ENCODE measurements at regions not wholly inside any gene's neighbourhood (a gene's known extent, or its start where the extent isn't known, plus 50 kb on each side); places are given as distances from the start of the nearest gene placed in this dataset.
"Not testable (repeated sequence)": the region's sequence is repeated elsewhere in the genome, so short reads cannot be mapped to it uniquely, and the experiment has no call there.

DNA sequence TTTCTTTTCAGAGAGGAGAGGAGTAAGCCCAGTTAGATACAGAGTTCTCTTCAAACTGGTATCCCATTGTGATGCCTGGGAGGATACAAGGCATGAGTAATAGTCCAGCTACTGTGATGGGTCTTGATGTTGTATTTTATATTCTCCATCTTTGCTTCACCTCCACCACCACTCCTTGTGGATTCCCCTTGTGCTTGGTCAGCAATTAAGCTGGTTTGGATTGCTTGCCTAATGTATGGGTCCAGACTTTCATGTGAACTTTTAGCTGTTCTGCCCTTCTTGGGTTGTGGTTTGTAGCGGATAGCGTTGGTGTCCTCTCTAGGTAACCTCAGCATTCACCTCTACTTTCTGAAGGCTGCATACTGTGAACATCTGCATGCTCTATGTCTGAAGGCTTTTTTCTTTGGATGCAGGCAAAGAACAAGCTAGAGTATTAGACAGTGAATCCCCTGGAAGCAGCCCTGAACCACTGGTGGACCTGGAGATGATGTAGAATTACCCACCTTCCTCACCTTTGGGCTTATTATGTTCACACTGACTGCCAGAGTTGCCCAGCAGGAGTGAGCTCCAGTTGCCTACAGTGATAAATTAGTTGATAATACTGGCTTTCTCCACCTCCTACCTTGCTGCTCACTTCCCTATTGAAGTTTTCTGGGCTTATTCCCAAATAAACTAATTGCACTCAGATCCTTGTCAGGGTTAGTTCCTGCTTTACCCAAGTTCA is 126.5 kb upstream of the MTPN start:
- no peak for DNase-seq

DNA sequence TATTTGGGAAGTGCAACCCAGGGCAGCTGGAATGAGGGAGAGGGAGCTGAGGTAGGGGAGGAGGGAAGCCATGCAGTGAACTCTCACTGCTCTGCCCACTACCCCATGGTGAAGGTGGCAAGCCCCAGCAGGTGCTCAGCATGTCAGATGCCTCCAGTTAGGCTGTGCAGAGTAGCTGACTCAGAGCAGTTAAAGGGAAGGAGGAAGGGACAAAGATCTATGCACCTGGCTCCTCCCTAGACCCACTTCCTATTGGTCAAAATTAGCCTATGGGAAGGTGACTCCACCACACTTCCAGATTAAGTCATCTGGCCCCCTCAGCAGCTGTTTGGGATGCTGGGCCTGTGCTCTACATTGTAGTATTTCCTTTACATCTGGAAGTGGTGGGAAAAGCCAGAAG is 125.7 kb upstream of the MTPN start:
- DNase-seq, result no peak

DNA sequence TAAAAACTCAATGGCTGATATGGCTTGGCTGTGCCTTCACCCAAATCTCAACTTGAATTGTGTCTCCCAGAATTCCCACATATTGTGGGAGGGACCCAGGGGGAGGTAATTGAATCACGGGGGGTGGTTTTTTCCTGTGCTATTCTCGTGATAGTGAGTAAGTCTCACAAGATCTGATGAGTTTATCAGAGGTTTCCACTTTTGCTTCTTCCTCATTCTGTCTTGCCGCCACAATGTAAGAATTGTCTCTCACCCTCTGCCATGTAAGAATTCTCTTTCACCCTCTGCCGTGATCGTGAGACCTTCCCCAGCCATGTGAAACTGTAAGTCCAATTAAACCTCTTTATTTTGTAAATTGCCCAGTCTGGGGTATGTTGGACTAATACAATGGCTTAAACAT is 115.6 kb upstream of the MTPN start:
- DNase-seq, result not testable (repeated sequence)

DNA sequence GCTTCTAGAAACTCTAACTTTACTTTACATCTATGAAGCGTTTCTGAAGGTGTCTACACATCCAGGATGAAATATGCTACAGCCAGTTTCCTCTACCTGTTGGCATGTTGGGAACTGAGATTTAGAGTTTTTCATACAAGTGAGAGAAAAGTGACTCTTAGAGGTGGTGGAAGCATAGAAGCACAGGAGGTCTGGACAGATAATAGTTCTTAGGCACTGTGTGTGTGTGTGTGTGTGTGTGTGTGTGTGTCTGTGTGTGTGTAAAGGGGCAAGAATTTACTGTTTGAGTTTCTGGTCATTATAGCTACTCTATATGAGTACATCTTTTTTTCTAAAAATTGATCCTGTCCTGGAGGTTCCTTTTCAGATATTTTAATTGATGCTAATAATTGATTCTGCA is 110.7 kb upstream of the MTPN start:
- no peak for DNase-seq

DNA sequence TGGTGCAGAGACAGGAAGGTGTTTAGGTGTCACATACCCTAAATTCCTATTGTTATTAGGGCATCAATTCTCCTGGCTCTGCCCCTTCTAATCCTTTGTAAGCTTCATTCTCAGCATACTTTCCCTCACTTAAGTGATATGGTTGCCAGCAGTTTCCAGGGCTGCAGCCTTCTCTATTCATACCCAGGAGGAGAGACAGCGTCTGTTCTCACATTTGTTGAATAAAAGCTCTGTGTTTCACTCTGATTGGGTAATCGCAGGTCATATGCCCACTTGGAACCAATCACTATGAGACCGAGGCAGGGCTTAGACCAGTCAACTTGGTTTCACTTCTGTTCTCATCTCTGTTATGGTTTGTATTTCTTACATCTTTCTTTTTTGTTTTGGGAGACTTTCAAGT is 109.6 kb upstream of the MTPN start:
- DNase-seq, result no peak

DNA sequence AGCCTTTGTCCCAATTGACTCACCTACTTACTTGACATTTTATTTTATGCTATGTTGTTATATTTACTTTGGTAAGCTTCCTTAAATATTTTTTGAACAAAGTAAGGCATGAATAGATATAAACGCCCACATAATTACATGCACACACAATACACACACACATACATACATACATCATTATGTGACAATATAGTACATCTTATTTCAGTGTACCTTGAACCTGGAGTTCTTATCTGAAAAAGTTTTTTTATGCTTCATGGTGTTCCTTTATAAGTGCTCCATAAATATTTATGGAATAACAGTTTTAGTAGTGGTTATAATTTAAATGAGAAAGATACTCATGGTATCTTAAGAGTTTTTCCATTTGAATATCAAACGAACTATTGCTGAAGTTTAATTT is 102.8 kb upstream of the MTPN start:
- DNase-seq, result no peak

DNA sequence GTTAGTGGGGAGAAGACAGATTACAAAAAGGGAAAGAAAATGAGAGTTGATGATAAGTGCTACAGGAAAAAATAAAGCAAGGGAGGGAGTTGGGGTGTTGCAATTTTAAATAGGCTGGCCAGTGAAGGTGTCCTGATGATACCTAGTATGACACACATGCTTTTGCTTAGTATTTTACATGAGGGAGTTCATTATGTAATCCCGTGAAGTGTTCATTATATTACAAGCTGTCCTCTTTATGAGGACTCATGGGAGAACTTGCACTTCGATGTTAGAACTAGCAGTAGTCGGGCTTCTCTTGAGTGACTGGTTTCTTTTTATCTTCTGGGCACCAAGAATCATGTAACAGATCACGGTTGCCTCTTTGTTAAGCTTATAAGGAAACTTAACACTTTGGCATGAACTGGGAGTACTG is 102.3 kb upstream of the MTPN start:
- no peak for DNase-seq

DNA sequence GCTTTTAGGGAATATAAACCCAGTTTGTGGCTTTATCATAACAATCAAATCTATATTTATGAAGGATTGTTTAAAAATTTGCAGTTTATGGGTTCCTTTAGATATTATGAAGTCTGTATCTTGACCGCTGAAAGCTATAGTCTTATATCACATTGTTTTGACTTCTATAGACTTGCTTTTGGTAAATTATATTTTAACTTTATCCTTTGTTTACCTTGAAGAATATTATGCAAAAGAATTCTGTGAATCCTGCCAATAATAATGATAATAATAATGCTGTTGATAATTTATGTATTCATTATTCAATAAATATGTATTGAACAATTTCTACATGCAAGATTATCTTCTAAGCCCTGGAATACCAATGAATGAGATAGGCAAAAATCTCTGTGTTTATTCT is 101.9 kb upstream of the MTPN start:
- no peak for DNase-seq

DNA sequence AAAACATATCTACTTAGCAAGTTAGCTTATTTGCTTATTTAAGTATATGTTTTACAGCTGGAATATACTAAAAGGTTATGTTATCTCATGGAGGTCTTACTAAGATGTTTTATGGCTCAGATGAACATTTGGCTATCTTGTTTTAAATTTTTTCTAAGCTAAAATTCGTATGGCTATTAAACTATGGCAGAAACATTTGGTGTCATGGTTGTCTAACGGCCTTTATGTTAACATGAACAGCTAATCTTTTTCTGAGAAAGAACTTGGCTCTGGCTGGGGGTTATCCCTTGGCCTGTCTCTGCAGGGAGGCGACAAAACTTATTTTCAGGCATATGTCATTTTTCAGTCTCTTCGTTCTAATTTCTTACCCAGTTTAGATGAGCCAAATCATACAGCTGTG is 101.5 kb upstream of the MTPN start:
- no peak for DNase-seq

DNA sequence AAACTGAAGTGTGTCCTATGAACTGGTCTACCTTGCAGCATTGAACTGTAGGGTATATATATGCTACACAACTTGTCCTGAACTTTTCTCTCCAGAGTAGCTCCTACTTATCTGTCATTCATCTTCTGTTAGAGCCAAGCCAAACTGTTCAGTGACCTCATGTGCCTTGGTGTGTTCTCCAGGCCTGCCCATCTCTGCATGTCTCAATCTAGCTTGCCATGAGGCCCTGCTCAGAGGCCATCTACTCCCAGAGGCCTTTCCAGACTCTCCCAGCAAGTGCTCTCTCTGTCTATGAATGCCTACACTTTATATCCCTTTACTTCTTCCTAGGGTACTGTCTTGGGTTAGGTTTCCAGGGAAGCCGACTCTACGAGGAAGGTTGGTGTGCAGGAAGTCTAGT is 99.8 kb upstream of the MTPN start:
- DNase-seq, result no peak

DNA sequence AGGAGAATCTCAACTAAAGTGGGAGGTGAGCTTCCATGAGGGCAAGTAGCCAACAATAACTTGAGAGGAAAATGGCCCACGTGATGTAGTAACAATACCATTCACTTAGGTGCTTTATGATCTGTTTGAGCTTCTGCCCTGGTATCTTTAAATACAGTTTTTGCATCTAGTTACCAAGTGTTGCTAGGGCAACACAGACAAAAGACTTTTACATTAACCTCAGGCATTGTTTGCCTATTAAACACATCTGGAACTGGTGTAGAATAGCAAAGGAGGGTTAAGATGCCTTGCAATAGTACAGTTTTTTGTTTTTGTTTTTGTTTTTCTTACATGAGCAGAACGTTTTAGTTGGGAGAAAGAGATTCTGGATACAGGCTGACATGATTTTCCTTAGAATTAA is 97.7 kb upstream of the MTPN start:
- DNase-seq, result no peak

DNA sequence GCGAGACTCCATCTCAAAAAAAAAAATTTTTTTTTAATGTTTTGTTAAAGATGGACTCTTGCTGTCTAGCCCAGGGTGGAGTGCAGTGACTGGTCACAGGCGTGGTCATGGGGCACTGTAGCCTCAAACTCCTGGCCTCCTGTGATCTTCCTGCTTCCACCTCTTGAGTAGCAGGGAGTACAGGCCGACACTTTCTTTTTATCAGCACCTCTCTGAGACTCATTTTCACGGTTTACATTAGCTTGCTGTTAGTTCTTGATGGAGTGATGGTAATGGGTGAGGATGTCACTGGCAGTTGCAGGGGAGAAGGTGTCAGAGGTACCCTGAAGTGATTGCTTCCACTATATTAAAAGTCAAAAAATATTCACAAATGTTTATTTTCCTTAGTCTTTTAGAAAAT is 95.3 kb upstream of the MTPN start:
- DNase-seq, result no peak

DNA sequence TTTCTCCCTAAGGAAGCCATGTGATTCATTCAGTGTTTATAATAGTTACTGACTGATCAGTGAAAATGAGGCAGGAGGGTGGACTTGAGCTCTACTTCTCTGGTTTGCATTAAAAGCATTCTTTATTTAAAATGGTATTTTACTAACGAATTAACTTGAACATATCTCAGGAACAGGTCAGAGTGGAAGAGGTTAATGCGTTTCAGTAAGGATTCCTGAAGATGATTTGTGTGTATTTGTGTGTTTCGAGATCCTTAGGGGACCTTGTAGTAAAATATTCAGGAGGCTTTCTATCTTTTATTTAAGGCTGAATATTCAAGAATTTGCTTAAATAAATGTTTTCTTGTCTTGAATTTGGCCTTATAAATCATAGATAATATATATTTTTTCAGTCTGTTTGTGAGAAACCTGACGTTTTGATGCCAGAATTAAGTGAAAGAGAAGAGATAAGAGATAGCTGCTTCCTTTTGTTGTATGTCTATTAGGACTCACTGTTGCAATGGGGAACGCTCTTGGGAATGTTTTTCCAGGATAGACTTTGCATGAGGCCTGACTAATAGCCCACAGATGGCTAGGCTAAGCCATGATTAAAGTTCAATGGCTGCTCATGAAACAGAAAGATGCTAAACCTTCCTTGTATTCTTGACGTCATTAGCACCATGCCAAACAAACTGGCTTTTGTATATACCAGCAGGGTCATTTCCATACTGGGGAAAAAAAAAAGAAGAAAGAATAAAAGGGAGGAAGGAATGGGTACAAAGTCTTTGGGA is 93.8 kb upstream of the MTPN start:
- DNase-seq, result no peak

DNA sequence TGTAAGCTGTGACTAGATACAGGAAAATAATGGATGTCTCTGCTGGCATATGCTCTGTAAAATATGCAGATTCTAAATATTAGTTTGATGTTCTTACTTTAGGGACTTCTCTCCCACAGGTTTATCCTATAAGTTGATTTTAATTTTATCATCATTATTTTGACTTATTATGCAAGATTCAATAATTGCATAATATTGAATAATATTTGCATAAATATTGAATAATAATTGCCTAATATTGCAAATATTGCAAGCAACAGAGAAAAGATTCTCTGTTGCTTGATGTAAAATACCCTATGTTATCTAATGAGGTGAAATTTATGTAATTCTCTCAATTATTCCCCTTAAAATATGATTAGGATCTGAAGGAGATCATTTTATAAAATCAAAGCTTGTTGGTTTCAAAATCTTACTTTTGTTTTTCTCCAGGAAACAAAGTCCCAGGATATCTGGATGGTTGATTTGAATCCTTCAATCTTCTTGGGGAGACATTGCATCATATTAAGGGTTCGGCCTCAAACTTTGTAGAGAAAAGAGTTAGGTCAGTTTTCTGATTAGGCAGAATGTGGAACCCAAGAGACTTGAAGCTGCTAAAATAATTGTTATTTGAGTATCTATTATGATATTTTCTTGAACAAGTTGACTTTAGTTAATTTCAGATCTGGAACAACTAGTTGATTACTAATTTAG is 92.8 kb upstream of the MTPN start:
- no peak for DNase-seq

DNA sequence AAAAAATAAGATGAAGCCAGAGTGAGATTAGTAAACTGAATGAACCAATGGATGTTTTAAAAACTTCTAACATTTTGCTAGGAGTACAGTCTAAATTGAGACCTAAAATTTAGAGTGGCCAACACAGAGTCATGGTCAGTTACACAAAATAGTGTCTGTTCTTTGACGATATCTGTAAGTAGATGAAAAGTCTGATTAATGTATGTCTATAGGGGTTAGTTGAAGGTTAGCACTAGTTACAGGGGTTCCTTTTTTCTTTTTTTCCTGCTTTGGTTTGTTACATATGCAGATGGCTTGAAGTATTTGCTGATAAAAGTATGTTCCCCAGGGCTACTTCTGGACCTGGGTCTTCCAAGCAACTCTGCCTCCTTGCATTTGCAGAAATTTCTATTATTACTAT is 90.1 kb upstream of the MTPN start:
- no peak for DNase-seq

DNA sequence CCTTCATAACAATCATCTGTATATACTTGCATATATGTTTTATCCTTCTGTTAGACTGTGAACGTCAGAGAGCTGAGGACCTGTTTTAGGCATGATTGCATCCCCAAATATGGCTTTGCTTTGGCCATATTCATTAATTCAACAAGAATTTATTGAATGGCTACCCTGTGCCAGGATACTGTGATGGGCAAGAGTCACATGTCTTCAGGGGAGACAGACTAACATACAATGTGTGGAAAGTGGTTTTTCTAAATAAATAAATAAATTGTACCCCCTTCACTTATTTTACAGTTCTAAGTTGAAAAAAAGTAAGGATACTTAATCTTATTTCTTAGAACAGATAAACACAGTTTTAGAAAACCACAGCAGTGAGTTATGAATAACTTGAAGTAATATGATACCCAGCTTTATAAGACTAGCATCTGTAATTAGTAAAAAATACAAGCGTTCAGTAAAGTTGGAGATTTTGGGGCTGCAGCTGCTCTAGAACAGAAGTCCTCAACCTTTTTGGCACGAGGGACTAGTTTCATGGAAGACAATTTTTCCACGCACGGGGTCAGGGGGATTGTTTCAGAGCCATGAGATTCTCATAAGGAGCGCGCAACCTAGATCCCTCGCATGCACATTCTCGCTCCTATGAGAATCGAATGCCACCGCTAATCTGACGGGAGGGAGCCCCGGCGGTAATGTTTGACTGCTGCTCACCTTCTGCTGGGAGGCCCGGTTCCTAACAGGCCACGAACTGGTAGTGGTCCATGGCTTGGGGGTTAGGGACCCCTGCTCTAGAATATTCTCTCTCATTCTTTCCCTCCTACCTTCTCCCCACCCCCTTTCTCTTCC is 89.4 kb upstream of the MTPN start:
- no peak for DNase-seq

DNA sequence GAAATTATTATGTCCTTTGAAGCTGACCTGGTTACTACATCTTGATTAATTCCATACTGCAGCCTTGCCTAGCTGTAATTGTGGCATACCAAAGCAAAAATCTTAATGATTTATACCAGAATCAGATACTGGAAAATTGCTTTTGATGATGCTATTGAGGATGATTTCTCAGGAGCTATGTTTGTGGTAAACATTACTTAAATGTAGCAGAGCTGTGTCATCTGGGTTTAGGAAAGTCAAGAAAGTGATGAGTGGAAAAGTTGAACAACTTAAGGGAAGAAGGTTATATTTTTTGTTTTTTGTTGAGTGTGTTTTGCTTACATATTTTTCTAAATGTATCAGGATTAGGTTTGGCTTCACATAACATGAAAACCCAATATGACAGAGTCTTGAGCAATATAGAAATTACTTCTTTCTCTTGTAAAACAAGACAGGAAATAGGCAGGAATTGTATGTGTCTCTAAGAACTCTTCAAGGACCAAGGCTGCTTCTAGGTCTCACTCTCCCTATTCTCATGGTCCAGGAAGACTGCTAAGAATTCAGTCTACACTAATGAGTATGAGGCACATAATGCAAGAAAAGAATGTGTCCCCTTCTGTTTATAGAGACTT is 87.6 kb upstream of the MTPN start:
- DNase-seq, result no peak

DNA sequence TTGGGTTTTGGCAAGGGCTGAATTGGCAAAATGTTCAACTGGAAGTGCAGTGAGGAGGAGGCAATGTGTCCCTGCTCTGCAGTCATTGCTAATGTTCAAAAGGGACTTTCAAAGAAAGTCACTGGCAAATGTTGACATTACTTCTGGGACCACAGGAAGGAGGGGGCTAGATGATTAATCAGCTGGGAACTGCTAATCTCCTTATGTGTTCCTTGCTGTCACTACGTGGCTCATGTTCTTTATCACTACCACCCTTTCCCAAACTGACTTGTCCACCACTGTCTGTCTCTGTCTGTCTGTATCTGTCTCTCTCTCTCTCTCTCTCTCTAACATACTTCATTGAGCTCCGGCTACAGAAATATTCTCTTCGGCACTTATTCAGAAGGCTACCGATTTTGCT is 86.9 kb upstream of the MTPN start:
- no peak for DNase-seq

DNA sequence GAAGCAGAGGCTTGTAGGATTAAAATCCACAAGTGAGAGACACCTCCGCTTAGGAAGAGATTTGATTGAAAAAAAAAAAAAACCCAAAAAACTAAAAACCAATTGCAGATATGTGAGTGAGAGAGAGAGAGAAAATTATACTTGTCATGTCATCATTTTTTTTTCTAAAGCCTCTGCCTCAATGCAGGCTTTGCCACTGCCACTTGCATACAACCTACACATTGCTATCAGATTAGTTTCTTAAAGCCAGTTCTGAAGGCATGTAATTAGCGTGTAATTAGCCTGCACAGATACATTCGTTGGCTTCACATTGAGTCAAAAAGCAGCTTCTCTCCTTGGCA is 86.1 kb upstream of the MTPN start:
- no peak for DNase-seq

DNA sequence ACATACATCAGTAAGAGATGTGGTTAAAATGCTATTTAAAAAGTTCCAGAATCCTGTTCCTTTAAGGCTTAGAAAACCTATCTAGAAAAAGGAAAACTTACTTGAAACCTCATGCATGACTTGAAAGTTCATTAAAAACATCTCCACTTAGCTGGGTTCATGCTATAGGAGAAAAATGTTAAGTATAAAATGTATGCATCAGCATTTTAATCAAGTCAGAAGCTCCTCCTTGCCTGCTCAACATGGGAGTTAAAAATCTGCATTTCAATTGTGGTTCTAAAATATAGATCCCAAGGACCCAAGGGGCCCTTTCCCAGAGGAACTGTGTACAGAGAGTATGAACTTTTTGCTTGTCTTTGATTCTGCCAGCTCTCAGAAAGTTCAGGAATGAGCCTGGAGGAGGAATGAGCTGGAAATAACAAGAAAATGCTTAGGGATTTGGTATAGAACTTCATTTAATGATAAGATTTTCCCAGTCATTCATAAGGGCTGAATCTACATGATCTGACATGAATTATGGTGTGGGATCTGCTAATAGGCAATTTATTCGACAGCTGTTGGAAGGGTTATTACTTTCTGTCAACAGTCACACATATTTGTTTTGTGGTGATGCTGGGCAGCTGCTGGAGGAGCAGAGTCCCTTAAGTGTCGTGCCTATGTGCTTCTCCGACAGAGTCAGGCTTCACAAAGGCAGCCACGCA is 85.6 kb upstream of the MTPN start:
- no peak for DNase-seq

DNA sequence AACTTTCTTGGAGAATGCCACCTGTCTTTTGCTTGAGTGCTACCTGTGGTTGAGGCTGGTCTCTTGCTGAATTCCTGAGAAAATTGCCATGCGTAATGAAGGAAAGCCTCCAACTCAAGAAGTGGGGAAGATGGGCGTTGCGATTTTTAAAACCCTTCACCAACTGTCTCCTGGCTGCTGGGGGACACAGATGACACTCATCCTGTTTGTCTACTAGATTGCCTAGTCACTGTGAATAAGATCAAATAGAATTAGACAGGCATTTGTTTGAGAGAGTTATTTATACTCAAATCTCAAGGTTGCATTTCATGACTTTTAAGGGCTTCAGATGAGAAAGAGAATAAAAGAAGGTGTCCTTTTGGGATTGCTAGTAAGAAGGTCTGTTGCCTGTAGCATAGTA is 84.3 kb upstream of the MTPN start:
- no peak for DNase-seq

DNA sequence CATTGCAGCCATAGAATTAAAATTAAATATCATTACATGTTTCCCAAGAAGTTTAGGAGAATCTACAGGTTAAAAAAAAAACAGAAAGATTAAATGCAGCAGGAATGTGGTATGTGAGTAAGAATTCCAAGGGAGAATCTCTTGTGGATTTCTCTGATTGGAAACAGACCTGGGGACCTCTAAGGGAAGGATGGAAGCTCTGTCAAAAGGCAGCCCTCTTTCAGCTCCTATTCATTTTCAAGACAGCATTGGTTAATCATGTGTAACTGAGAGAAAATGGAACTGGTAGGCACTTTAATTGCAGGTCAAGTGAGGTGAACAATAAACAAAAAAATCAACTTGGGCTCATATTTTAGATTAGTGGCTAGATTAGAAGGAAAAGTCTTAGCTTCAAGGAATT is 81.4 kb upstream of the MTPN start:
- no peak for DNase-seq

Measured in activated CD4-positive, CD25-positive, alpha-beta regulatory T cell (primary cell).